Activated T-helper 17 cell treated with anti-CD3 and anti-CD28 coated beads, Interleukin-2, amount 50 U/mL, for 72 hours (primary cell): ENCODE measurements at regions not wholly inside any gene's neighbourhood (a gene's known extent, or its start where the extent isn't known, plus 50 kb on each side); places are given as distances from the start of the nearest gene placed in this dataset.

Experiments
- ATAC-seq: fragments of 150-1000 bp; cut with Tn5 transposase; replicated peaks from 2 replicates; pipeline ENCODE4 v1.10.0; 2021; ENCODE audit warnings: mild to moderate bottlenecking, moderate library complexity
- H3K27ac Mint-ChIP-seq: one replicate; pipeline ENCODE4 v1.8.0; 2022; ENCODE audit warnings: mixed read lengths
- H3K27me3 Mint-ChIP-seq: one replicate; pipeline ENCODE4 v1.8.0; 2022; ENCODE audit warnings: mixed read lengths
- H3K36me3 Mint-ChIP-seq: one replicate; pipeline ENCODE4 v1.8.0; 2022; ENCODE audit warnings: low read depth, mild to moderate bottlenecking, mixed read lengths
- H3K4me1 Mint-ChIP-seq: one replicate; pipeline ENCODE4 v1.8.0; 2022; ENCODE audit warnings: mixed read lengths
- H3K4me3 Mint-ChIP-seq: one replicate; pipeline ENCODE4 v1.8.0; 2022; ENCODE audit warnings: mild to moderate bottlenecking, mixed read lengths
- H3K9me3 Mint-ChIP-seq: one replicate; pipeline ENCODE4 v1.8.0; 2022; ENCODE audit warnings: mixed read lengths

DNA sequence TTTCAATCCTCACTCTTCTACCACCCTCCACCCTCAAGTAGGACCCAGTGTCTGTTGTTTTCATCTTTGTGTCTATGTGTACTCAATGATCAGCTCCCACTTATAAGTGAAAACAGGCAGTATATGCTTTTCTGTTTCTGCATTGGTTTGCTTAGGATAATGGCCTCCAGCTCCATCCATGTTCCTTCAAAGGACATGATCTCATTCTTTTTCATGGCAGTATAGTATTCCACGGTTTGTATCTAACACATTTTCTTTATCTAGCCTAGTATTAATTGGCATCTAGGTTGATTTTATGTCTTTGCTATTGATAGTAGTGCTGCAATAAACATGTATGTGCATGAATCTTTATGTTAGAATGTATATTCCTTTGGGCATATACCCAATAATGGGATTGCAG lies 259.8 kb upstream of the KIF2A start:
- H3K4me3 Mint-ChIP-seq = no peak overlapping the region
- peaks cover 4% of the 10 kb centered on the region for H3K27me3 Mint-ChIP-seq
- no peaks in the 10 kb centered on the region for H3K4me1 Mint-ChIP-seq
- no peak overlapping the region for H3K27ac Mint-ChIP-seq
- peaks cover 4% of the 10 kb centered on the region for H3K9me3 Mint-ChIP-seq
- ATAC-seq = no peak
- H3K36me3 Mint-ChIP-seq = no peaks in the 10 kb centered on the region

DNA sequence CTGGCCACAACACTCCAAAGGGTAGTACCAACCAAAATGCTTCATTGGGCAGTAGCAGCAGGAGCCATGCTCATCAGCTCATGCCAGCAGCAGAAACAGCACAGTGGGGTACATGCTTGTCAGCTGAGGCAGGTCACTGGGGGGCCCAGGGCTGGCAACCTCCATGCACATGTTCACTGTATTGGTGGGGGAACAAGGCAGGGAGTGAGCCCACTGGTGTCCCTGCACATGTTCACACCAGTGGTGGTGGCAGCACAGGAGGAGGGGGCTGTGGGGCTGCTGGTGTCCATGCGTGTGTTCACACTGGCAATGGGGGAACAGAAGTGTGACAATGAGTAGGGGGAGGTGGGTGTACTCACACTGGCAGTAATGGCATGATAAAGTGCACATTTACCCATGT lies 254.3 kb upstream of the KIF2A start:
- ATAC-seq = no peak
- Mint-ChIP-seq H3K27ac (no peak overlapping the region), H3K27me3 (peaks cover 4% of the 10 kb centered on the region), H3K4me3 (no peak overlapping the region), H3K36me3 (no peaks in the 10 kb centered on the region), H3K9me3 (peaks cover 4% of the 10 kb centered on the region), H3K4me1 (no peaks in the 10 kb centered on the region)

DNA sequence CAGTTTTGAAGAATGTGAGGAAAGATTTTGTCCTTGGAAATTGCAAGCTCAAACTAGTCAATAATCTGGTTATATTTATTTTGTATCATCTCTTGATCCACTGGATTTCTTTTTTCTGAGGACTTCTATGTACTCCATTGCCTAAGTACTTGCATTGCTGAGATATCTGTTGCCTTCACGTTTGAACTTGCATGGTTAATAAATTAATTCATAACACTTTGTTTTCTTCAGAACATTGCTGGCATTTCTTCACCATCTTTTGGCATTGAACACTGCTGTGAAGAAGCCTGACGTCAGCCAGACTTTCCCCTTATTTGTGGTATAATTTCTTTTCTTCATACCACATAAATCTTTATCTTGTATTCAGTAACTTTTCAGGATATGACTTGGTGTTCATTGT lies 246.0 kb upstream of the KIF2A start:
- ATAC-seq = no peak
- no peak overlapping the region for H3K4me3 Mint-ChIP-seq
- H3K27ac Mint-ChIP-seq = no peak overlapping the region

DNA sequence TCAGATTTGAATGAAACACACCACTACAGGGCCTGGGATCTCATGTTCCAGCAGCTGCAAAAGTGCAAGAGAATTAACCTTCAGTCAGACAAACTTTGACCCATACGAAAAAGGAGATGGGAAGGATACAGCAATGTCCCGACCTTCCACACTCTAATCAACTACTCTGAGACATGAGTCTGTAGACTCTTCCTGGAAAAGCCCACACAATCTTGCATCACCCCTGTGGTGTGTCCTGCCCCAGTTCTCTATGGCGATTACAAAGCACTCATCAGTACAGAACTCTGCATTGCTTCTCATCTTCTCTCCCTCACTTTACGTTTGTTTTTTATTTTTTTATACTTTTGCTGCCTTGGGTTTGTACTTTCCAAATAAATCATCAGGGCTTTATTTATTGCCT lies 241.0 kb upstream of the KIF2A start:
- no peak overlapping the region for H3K4me3 Mint-ChIP-seq
- no peaks in the 10 kb centered on the region for H3K4me1 Mint-ChIP-seq
- H3K27me3 Mint-ChIP-seq = peaks cover 13% of the 10 kb centered on the region
- H3K36me3 Mint-ChIP-seq = no peaks in the 10 kb centered on the region
- H3K9me3 Mint-ChIP-seq = no peaks in the 10 kb centered on the region
- no peak overlapping the region for H3K27ac Mint-ChIP-seq
- no peak for ATAC-seq

More for the DNA sequence above, 246.0 kb upstream of the KIF2A start:
- H3K36me3 Mint-ChIP-seq = no peaks in the 10 kb centered on the region
- no peaks in the 10 kb centered on the region for H3K4me1 Mint-ChIP-seq
- H3K27me3 Mint-ChIP-seq = peaks cover 13% of the 10 kb centered on the region
- H3K9me3 Mint-ChIP-seq = no peaks in the 10 kb centered on the region

DNA sequence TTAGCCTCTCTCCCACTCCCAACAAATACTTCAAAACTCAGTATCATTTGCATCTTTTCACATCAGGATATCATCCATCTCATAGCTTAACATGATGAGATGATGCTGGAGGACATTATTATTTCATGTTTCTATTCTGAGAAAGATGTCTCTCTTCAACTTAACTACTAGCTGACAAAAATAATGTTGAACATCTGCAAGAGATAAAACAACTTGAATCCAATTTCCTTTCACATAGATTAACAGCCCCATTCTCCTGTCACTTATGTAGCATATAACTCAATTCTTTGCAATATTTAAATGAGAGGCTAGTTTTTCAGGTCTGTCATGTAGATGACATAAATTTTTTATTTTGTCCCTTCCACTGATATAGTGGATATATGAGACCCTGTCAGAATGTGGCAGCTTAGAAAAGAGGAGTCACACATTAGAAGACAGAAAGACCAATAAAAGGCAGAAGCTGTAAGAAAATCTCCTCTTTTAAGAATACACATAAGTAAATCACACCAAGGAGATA lies 239.2 kb upstream of the KIF2A start:
- no peaks in the 10 kb centered on the region for H3K36me3 Mint-ChIP-seq
- H3K27me3 Mint-ChIP-seq = peaks cover 4% of the 10 kb centered on the region
- H3K4me1 Mint-ChIP-seq = no peaks in the 10 kb centered on the region
- no peak overlapping the region for H3K4me3 Mint-ChIP-seq
- ATAC-seq = no peak
- H3K27ac Mint-ChIP-seq = no peak overlapping the region
- no peaks in the 10 kb centered on the region for H3K9me3 Mint-ChIP-seq

DNA sequence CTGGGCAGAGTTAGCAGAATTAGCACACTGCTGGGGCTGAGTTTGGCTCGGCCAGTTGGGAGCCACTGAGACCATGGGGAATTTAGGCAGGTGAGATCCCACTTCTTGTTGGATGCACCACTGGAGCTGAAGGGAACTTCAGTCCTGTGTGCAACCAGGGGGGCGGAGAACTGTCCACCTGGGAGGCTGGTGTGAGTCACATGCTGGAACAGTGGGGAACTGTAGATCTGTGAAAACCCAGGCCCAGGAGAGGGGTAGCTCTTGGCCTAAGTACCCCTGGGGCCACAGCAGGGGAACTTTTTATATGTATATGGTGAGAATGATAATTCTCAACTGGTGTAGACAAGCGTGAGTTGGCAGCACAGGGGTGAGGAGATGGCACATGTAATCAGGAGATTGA lies 237.5 kb upstream of the KIF2A start:
- no peak overlapping the region for H3K4me3 Mint-ChIP-seq
- no peak overlapping the region for H3K27ac Mint-ChIP-seq
- H3K4me1 Mint-ChIP-seq = no peaks in the 10 kb centered on the region
- ATAC-seq = no peak
- H3K27me3 Mint-ChIP-seq = peaks cover 4% of the 10 kb centered on the region
- no peaks in the 10 kb centered on the region for H3K36me3 Mint-ChIP-seq
- H3K9me3 Mint-ChIP-seq = no peaks in the 10 kb centered on the region

DNA sequence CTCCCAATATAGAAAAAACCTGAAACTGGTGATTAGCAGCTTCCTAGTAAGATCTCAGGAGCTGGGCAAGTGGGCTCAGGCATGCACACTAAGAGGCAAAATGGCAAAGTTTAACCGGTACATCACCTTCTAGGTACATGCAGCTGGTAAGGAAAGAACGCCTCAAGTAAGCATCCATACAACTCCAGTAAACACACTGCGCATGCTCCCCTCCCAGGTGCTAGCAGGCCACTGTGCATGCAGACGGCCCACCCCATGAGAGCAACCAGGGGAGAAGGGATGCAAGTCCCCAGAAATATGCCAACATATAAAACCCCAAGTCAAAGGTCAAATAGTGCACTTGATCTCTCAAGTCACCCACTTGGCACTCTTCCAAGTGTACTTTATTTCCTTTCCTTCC lies 228.6 kb upstream of the KIF2A start:
- no peak overlapping the region for H3K4me3 Mint-ChIP-seq
- H3K9me3 Mint-ChIP-seq = no peaks in the 10 kb centered on the region
- ATAC-seq = no peak
- H3K4me1 Mint-ChIP-seq = no peaks in the 10 kb centered on the region
- peaks cover 4% of the 10 kb centered on the region for H3K27me3 Mint-ChIP-seq
- H3K36me3 Mint-ChIP-seq = no peaks in the 10 kb centered on the region
- H3K27ac Mint-ChIP-seq = no peak overlapping the region

DNA sequence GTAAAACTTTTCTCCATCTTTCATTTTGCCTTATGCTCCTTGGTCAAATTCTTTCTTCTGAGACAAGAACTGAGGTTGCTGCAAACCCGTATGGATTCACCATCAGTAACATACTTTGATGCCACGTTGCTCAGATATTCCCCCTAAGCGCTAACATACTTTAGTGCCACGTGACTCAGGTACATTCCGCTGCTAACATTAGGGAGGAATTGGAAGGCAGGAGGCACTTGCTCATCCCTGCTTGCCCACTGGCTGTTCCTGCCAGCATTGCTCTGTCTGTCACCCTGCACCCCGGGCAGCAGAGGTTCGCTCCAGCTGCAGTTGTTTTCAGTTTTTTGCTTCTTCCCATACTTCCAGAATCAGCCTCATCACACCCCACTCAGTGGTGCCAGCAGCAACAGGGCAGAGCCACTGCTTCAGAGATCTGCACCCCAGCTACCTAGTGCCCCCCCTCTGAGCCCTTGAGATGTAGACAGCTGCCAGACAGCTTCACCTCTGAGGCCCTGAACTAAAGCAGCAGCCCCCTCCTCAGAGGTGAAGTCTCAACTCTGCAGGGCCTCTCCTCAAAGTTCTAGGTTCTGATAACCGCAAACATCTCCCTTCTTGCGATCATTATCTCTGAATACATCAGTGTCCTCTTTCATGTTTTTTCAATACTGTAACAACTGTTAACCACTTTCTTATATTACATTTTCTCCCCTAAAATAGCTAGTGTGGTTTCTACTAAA lies 228.0 kb upstream of the KIF2A start:
- H3K36me3 Mint-ChIP-seq = no peaks in the 10 kb centered on the region
- no peaks in the 10 kb centered on the region for H3K9me3 Mint-ChIP-seq
- H3K27me3 Mint-ChIP-seq = peaks cover 4% of the 10 kb centered on the region
- no peak overlapping the region for H3K4me3 Mint-ChIP-seq
- H3K27ac Mint-ChIP-seq = no peak overlapping the region
- H3K4me1 Mint-ChIP-seq = no peaks in the 10 kb centered on the region
- no peak for ATAC-seq

DNA sequence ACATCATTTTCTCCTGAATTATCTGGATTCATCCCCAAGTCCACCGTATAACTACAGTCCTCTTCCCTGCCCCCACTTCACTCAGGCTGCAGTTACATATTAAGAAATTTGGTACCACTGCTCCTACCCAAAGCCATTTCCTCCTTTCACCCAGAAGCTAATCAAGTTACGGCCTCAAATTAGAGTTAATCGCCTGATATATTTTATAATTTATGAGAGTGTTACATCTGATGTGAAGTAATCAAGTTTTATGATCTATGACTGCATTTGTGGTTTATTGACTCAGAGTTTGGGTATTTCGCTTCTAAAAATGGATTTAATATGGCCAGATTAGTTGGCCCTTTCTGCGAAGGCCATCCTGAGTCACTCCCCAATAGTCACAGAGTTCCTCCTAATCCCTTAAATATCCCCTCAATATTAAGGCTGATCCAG lies 223.6 kb upstream of the KIF2A start:
- peaks cover 3% of the 10 kb centered on the region for H3K27me3 Mint-ChIP-seq
- no peak overlapping the region for H3K4me3 Mint-ChIP-seq
- no peak for ATAC-seq
- H3K36me3 Mint-ChIP-seq = no peaks in the 10 kb centered on the region
- no peak overlapping the region for H3K27ac Mint-ChIP-seq
- H3K4me1 Mint-ChIP-seq = no peaks in the 10 kb centered on the region
- no peaks in the 10 kb centered on the region for H3K9me3 Mint-ChIP-seq

DNA sequence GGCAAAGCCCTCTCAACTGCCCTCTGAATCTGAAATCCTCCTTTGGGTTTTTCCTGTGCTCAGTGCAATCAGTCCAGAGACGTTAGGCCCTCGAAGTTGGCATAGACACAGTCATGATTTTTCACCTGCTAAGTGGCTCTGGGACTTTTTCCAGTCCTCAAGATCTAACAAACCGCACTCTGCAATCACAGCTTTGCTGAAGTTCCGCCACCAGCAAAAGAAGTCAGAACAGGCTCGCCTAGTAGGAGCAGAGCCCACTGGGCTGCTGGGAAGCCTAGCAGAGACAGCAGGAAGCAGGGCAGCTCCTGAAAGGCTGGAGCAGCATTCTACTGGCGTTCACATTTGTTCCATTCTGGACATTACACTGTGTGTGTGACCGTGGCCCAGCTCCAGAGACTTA lies 222.8 kb upstream of the KIF2A start:
- Mint-ChIP-seq H3K4me1 (no peaks in the 10 kb centered on the region), H3K27me3 (peaks cover 3% of the 10 kb centered on the region), H3K27ac (no peak overlapping the region), H3K36me3 (no peaks in the 10 kb centered on the region), H3K9me3 (no peaks in the 10 kb centered on the region), H3K4me3 (no peak overlapping the region)
- no peak for ATAC-seq

DNA sequence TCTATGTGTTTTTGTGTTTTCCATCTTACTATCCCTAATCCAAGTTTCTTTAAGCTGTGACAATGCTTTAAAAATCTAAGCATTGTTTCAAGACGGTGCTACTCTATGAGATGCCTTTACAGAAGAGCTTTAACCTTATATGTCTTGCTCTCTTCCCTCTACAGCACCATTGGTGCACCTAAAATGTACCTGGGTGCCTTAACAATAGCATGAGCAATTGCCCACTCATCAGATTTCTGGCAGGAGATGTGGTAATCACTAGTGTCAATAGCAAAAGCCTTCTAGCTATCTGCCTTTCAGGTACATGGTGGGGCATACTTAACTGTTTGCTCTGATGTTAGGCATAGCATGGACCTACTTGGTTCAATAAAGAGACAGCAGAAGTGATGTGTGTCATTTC lies 222.3 kb upstream of the KIF2A start:
- Mint-ChIP-seq H3K27ac (no peak overlapping the region), H3K4me3 (no peak overlapping the region), H3K4me1 (no peaks in the 10 kb centered on the region), H3K27me3 (peaks cover 3% of the 10 kb centered on the region), H3K36me3 (no peaks in the 10 kb centered on the region), H3K9me3 (no peaks in the 10 kb centered on the region)
- no peak for ATAC-seq

DNA sequence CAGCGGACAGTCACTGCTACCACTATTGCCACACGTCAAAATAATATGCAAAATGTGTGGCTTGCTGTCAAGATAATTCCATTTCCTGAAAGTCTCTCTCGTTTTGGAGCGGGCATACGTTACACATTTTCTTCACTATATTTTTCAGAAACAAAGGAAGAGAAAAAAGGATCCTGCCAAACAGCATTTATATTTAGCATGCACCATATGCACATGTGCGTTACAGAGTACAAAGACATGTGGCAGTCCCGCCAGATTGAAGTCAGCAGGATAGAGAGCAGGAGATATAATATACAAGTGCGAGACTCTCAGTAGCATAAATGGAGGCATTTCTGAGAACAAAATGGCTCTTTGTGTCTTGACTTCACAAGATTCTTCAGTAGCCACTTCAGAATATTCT lies 221.6 kb upstream of the KIF2A start:
- H3K27ac Mint-ChIP-seq = no peak overlapping the region
- H3K4me1 Mint-ChIP-seq = no peaks in the 10 kb centered on the region
- peaks cover 3% of the 10 kb centered on the region for H3K27me3 Mint-ChIP-seq
- ATAC-seq = no peak
- H3K36me3 Mint-ChIP-seq = no peaks in the 10 kb centered on the region
- no peak overlapping the region for H3K4me3 Mint-ChIP-seq
- no peaks in the 10 kb centered on the region for H3K9me3 Mint-ChIP-seq

DNA sequence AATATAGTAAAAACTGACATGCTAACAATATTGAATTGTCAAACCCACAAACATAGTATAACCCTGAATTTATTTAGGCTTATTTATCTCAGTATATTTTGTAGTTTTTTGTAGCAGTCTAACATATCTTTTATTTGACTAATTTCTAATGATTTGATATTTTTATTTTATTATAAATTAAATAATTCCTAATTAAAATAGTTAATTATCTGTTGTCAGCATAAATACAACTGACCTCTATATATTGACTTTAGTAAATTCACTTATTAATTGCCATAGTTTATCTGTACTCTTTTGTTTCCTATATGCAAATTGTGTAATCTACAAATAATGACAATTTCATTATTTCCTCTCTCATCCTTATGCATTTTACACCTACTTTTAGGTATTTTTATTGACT lies 215.1 kb upstream of the KIF2A start:
- Mint-ChIP-seq H3K4me1 (peaks cover 4% of the 10 kb centered on the region), H3K4me3 (no peak overlapping the region), H3K36me3 (no peaks in the 10 kb centered on the region), H3K27me3 (peaks cover 16% of the 10 kb centered on the region), H3K27ac (no peak overlapping the region), H3K9me3 (no peaks in the 10 kb centered on the region)
- ATAC-seq = no peak

DNA sequence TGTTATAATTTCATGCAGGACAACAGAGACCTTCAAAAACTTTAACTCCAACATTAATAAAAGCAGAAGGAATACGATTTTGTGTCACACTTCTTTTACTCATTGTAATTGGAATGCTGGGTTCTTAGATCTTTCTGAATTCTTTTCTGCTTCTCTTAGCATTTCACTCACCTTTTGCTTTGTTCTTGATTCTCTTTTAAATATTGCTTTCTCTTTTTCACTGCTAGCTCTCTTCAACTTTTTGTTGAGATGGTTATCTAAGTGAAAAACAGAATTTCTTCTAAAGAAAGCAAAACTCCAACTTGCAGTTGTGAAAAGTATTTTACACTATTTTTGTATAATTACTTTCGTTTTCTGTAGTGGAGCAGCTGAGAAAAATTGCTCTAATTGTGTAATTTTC lies 212.6 kb upstream of the KIF2A start:
- peaks cover 19% of the 10 kb centered on the region for H3K27me3 Mint-ChIP-seq
- ATAC-seq = no peak
- H3K9me3 Mint-ChIP-seq = no peaks in the 10 kb centered on the region
- no peak overlapping the region for H3K27ac Mint-ChIP-seq
- peak overlapping the region; percentile 61 for H3K4me3 Mint-ChIP-seq
- no peaks in the 10 kb centered on the region for H3K36me3 Mint-ChIP-seq
- H3K4me1 Mint-ChIP-seq = peaks cover 4% of the 10 kb centered on the region

DNA sequence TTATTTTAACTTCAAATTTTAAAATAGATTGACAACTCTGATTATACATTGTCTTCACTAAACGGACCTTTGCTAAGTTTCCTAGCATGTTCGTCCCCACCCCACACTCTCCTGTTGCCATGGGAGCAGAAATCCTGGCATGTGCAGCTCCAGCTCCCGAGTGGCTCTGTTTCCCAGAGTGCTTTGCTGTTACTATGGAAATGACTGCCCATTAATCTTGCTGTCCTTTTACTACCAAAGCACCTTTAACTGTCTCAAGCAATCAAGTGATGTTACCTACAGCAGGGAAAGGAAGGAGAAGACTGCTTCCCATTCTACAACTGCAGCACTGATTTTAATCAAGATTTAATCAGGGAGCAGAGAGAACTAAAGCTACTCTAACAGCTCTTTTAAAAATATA lies 212.0 kb upstream of the KIF2A start:
- peaks cover 20% of the 10 kb centered on the region for H3K27me3 Mint-ChIP-seq
- peak overlapping the region; percentile 43 for H3K27ac Mint-ChIP-seq
- no peaks in the 10 kb centered on the region for H3K36me3 Mint-ChIP-seq
- no peak for ATAC-seq
- H3K9me3 Mint-ChIP-seq = no peaks in the 10 kb centered on the region
- H3K4me3 Mint-ChIP-seq = peak overlapping the region; percentile 61
- peaks cover 4% of the 10 kb centered on the region for H3K4me1 Mint-ChIP-seq

DNA sequence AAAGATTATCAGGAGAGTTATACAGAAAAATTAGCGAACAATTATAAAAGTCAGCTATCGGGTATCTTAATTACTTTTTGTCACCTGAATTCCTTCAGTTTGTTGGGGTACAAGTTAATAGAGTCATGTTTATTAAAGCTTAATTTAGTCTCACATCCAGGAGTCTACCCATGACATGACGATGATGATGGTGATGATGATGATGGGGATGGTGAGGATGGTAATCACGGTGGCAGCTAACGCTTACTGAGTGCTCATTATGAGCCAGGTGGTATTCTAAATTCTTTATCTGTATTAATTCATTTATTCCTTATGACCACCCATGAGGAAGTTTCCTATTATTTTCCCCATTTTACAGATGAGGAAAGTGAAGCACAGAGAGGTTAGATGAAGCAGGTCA lies 208.6 kb upstream of the KIF2A start:
- H3K4me3 Mint-ChIP-seq = no peak overlapping the region
- H3K4me1 Mint-ChIP-seq = peaks cover 4% of the 10 kb centered on the region
- H3K9me3 Mint-ChIP-seq = no peaks in the 10 kb centered on the region
- peaks cover 23% of the 10 kb centered on the region for H3K27me3 Mint-ChIP-seq
- H3K36me3 Mint-ChIP-seq = no peaks in the 10 kb centered on the region
- H3K27ac Mint-ChIP-seq = no peak overlapping the region
- ATAC-seq = no peak
